Keratinocyte (primary cell): ENCODE measurements at regions not wholly inside any gene's neighbourhood (a gene's known extent, or its start where the extent isn't known, plus 50 kb on each side); places are given as distances from the start of the nearest gene placed in this dataset.

Experiments
- DNase-seq: peaks from one replicate; pipeline ENCODE4 v3.0.0-alpha.2; 2011; ENCODE audit warnings: low read depth, missing footprints, low spot score
- FAIRE-seq: peaks from 2 replicates; lab custom pipeline; 2011; peaks lifted over from hg19 to GRCh38; lab: Jason Lieb, UNC
- H2AFZ ChIP-seq: 2 replicates; pipeline ENCODE4 v1.6.0; 2012; ENCODE audit warnings: low read length, control low read depth, inconsistent platforms; ENCODE audit not compliant: control insufficient read depth
- H3K27ac ChIP-seq: 2 replicates; pipeline ENCODE4 v1.5.1; 2011; ENCODE audit warnings: low read length; ENCODE audit not compliant: control insufficient read depth, insufficient read depth
- H3K27me3 ChIP-seq: 3 replicates; pipeline ENCODE4 v1.6.0; 2011; ENCODE audit warnings: low read length; ENCODE audit not compliant: control insufficient read depth, insufficient read depth; ENCODE audit errors: extremely low read depth
- H3K36me3 ChIP-seq, 2 experiments: 2 replicates in 1 of 2; 3 replicates in 1 of 2; pipeline ENCODE4 v1.5.1; 2011; ENCODE audit warnings: low read length in 2 of 2, mild to moderate bottlenecking in 1 of 2; ENCODE audit not compliant: control insufficient read depth in 2 of 2, insufficient read depth in 2 of 2; ENCODE audit errors: extremely low read depth in 1 of 2
- H3K4me1 ChIP-seq: 3 replicates; pipeline ENCODE4 v1.5.1; 2011; ENCODE audit warnings: low read length; ENCODE audit not compliant: control insufficient read depth, insufficient read depth; ENCODE audit errors: extremely low read depth
- H3K4me2 ChIP-seq: 3 replicates; pipeline ENCODE4 v1.6.0; 2011; ENCODE audit warnings: low read depth, low read length; ENCODE audit not compliant: control insufficient read depth, insufficient read depth; ENCODE audit errors: extremely low read depth
- H3K4me3 ChIP-seq, 3 experiments: fragments of 200-600 bp in 1 of 3; sonication (generic) in 1 of 3; 2 replicates in 2 of 3; 3 replicates in 1 of 3; pipeline ENCODE4 v1.5.1; 2011 to 2016; ENCODE audit warnings: low read length in 3 of 3, mild to moderate bottlenecking in 3 of 3, control low read depth in 2 of 3, inconsistent platforms in 1 of 3, low read depth in 1 of 3, mixed read lengths in 1 of 3, mixed run types in 1 of 3, moderate library complexity in 1 of 3; ENCODE audit not compliant: control insufficient read depth in 2 of 3, insufficient read depth in 2 of 3; ENCODE audit errors: extremely low read depth in 1 of 3
- H3K79me2 ChIP-seq: 2 replicates; pipeline ENCODE4 v1.6.0; 2012; ENCODE audit warnings: low read length; ENCODE audit not compliant: control insufficient read depth, insufficient read depth
- H3K9ac ChIP-seq: 3 replicates; pipeline ENCODE4 v1.6.0; 2011; ENCODE audit warnings: low read length; ENCODE audit not compliant: control insufficient read depth, insufficient read depth; ENCODE audit errors: extremely low read depth
- H3K9me1 ChIP-seq: 3 replicates; pipeline ENCODE4 v1.6.0; 2011; ENCODE audit warnings: low read length; ENCODE audit not compliant: control insufficient read depth, insufficient read depth; ENCODE audit errors: extremely low read depth
- H3K9me3 ChIP-seq: 2 replicates; pipeline ENCODE4 v1.5.1; 2012; ENCODE audit warnings: low read depth, low read length; ENCODE audit not compliant: control insufficient read depth
- H4K20me1 ChIP-seq: 3 replicates; pipeline ENCODE4 v1.6.0; 2011; ENCODE audit warnings: low read length; ENCODE audit not compliant: control insufficient read depth, insufficient read depth; ENCODE audit errors: extremely low read depth
- CTCF ChIP-seq, 3 experiments: IDR thresholded peaks in 1 of 3; conservative IDR thresholded peaks in 1 of 3; optimal IDR thresholded peaks in 1 of 3; 2 replicates in 2 of 3; 3 replicates in 1 of 3; pipeline versions ENCODE3 to v1.5.1; 2011; ENCODE audit warnings: low read length in 3 of 3, mild to moderate bottlenecking in 3 of 3, moderate library complexity in 2 of 3, control low read depth in 1 of 3, inconsistent platforms in 1 of 3; ENCODE audit not compliant: insufficient read depth in 2 of 3; ENCODE audit errors: extremely low read depth in 1 of 3
- EZH2 ChIP-seq: IDR thresholded peaks from one replicate; pipeline ENCODE4 v1.6.1; 2012; ENCODE audit warnings: inconsistent platforms, mild to moderate bottlenecking, low read length, moderate library complexity
- dilution Hi-C: fragments of 300-500 bp; cut with MboI; formaldehyde crosslinking; loops from one replicate; pipeline ENCODE4 v1.7.0; 2020; ENCODE audit warnings: low sequenced_read_pairs; ENCODE audit not compliant: extremely low pct_ligation_motif_present

DNA sequence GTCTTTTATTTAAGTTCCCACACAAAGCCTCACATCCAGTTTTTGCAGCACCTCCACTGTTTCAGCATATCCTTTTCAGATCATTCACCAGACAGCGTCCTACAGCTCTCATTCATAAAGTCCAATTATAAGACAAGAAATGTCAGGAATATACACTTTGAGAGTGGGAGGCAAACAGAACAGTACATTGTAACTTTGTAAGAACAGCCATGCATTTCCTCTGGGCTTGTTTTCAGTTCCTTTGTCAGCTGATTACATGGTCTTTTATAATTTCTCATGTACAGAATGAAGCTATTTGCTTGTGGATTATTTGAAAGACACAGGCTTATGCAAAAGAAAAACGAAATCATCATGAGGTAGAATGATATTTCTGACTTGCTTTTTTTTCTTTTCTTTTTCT lies 85.7 kb downstream of the SOX2 start:
- Histone ChIP-seq H2AFZ (no peak overlapping the region), H3K36me3 (no peaks in the 10 kb centered on the region), H3K27me3 (no peaks in the 10 kb centered on the region), H3K9me1 (no peaks in the 10 kb centered on the region), H3K4me1 (no peaks in the 10 kb centered on the region), H3K4me2 (no peak overlapping the region), H3K9ac (no peak overlapping the region), H3K79me2 (no peaks in the 10 kb centered on the region), H3K4me3 (no peak overlapping the region), H3K27ac (no peak overlapping the region), H4K20me1 (no peaks in the 10 kb centered on the region), H3K9me3 (no peaks in the 10 kb centered on the region)
- DNase-seq (no peak), FAIRE-seq (no peak)
- TF ChIP-seq CTCF (optimal IDR thresholded peaks at IDR 0.05 in 1 of 3, IDR thresholded peaks at IDR 0.05 in 1 of 3, conservative IDR thresholded peaks at IDR 0.05 in 1 of 3; ENCODE audit: extremely low read depth in 1 of 3, insufficient read depth in 2 of 3, low read length in 3 of 3) (no peak), EZH2 (no peak)
- dilution Hi-C loops, result no loop called here

DNA sequence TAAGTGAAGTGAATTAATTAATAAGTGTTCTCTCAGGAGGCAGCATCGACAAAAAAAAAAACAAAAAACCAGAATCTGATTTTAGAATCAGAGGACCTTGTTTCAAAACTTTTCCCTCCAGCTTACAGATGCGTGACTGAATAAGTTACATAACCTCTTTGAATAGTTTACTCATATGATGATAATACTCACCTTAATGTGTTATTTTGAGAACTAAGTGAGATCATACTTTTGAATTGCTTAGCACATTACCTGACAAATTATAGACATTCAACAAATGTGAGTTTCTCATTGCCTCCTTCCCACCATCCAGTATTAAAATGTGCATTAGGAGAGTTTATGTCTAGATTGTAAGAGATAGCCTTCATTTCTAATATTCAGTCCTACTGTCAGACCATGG lies 94.0 kb downstream of the SOX2 start:
- no peak for DNase-seq

More for the DNA sequence above, 94.0 kb downstream of the SOX2 start:
- no peak overlapping the region for H3K9ac ChIP-seq
- no peaks in the 10 kb centered on the region for H3K36me3 ChIP-seq
- H3K4me1 ChIP-seq, result no peaks in the 10 kb centered on the region
- TF ChIP-seq EZH2 (no peak), CTCF (optimal IDR thresholded peaks at IDR 0.05 in 1 of 3, IDR thresholded peaks at IDR 0.05 in 1 of 3, conservative IDR thresholded peaks at IDR 0.05 in 1 of 3; ENCODE audit: extremely low read depth in 1 of 3, insufficient read depth in 2 of 3, low read length in 3 of 3) (no peak)
- no peak for FAIRE-seq
- no peaks in the 10 kb centered on the region for H3K27me3 ChIP-seq
- H3K9me1 ChIP-seq, result no peaks in the 10 kb centered on the region
- dilution Hi-C loops, result no loop called here
- no peaks in the 10 kb centered on the region for H3K79me2 ChIP-seq
- no peaks in the 10 kb centered on the region for H4K20me1 ChIP-seq
- no peaks in the 10 kb centered on the region for H3K9me3 ChIP-seq
- H2AFZ ChIP-seq, result no peak overlapping the region
- H3K4me2 ChIP-seq, result no peak overlapping the region
- H3K4me3 ChIP-seq, result no peak overlapping the region
- H3K27ac ChIP-seq, result no peak overlapping the region
